Activated CD4-positive, alpha-beta T cell treated with anti-CD3 and anti-CD28 coated beads, Interleukin-2, amount 50 U/mL, for 48 hours (primary cell): ENCODE measurements at regions not wholly inside any gene's neighbourhood (a gene's known extent, or its start where the extent isn't known, plus 50 kb on each side); places are given as distances from the start of the nearest gene placed in this dataset.

Experiments
- DNase-seq, 2 experiments: peaks; one replicate each; pipeline ENCODE4 v3.0.0-alpha.2; 2020

DNA sequence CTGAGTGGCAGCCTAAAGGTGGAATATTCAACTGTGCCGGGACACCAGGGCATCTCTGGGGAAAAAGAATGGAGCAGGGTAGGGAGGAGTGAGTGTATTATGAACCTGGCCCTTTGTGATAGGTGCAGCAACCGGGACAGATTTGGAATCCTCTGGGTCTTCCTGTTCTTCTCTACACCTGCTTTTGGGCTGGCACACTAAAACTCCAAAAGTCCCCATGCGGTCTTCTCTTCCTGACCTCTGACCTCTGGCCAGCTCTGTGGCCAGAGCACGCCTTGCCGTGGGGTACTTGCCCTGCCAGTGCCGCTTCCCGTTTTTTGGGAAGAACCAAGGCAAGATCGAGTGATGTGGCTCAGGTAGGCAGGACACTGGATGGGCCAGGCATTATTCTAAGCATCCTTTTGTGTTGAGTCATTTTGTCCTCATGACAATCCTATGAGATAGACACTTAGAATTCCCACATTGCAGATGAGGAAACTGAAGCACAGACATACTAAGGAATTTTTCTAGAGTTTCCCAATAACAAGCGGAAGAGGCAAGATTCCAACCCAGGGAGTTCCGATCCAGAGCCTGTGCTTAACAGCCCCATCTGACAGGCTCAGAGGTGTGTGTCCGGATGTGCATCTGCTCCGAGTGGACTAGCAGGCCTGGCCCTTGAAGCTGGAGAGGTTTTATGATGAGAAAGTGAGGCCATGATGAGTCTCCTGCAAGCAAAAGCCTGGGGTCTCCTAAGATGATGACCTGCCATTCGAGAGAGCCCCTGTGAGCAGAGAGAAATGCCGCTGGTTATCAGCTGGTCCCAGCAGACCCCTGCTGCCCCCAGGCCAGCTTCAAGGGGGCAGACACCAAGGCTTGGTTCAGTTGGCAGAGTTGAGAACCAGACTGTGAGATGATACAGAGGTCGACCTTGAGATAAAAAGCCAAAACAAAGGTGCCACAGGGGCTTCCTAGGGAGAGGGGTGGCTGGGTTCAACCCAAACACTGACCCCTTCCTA is 67.9 kb upstream of the ESRRB start:
- DNase-seq: no peak

GRCh38 chr14:76309572-76310162 is 66.3 kb upstream of the ESRRB start:
- DNase-seq: no peak

GRCh38 chr14:76311079-76311758 is 64.7 kb upstream of the ESRRB start:
- no peak for DNase-seq

- DNase-seq: no peak
Measured at GRCh38 chr14:76312821-76313220, 63.1 kb upstream of the ESRRB start.

DNA sequence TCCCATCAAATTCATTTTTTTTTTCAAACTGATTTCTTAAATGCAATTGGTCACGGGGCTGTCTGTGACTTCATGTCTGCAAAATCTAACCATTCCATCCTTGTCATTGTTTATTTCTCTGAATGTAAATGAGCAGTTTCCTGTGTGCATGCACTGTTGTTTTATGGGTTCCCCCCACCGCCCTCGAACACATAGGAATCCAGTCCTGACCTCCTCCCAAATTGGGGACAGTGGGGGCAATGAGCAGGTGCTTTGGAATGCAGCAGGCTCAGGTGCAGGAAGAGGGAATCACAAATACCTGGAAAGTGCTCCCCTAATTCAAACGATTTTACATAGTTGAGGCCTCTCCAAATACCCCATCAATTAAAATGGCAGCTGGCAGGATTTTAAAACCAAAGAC is 62.6 kb upstream of the ESRRB start:
- DNase-seq: no peak

- DNase-seq: no peak
Measured at GRCh38 chr14:76313852-76314251, 62.1 kb upstream of the ESRRB start.

DNA sequence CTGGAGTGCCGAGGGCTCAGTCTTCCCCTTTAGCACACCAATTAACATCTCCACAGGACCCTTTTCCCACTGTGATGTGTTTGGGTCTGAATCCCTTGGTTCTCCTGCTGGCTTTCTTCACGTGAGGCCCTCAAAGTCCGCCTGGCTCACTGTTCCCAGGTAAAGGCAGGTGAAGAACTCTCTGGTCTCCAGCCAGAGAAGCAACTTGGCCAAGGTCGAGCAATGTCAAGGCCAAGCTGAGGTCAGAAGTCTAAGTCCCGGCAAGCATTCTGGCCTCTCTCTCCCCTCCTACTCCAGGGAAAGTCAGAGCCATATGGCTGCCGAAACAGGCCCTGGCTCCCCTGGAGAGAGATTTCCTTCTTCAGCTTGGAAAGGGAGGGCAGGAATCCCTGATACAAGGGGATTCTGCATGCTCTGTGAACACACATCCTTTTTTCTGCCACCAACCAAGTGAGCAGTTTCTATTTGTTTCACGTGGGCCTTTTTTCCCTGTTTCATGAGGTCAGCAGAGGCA is 61.4 kb upstream of the ESRRB start:
- no peak for DNase-seq

DNA sequence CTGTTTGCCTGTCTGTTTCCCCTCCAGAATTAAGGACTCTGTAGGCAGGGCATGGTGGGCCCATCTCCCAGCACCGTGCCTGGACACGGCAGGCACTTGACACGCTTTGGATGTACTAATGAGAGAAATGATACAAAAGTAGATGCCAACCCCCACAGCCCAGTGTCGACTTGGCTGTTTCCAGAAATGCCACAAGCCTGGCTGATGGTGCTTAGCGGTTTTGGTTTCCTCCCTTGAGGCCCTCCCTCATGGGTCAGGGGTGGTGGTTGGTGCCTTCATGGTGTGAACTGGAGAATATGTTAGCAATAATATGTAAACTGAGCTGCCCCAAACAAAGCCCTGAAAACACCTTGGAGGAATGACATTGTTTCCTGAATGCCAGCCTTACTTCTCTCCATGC is 55.5 kb upstream of the ESRRB start:
- DNase-seq: no peak

GRCh38 chr14:76320975-76321374 is 55.0 kb upstream of the ESRRB start:
- DNase-seq: no peak

DNA sequence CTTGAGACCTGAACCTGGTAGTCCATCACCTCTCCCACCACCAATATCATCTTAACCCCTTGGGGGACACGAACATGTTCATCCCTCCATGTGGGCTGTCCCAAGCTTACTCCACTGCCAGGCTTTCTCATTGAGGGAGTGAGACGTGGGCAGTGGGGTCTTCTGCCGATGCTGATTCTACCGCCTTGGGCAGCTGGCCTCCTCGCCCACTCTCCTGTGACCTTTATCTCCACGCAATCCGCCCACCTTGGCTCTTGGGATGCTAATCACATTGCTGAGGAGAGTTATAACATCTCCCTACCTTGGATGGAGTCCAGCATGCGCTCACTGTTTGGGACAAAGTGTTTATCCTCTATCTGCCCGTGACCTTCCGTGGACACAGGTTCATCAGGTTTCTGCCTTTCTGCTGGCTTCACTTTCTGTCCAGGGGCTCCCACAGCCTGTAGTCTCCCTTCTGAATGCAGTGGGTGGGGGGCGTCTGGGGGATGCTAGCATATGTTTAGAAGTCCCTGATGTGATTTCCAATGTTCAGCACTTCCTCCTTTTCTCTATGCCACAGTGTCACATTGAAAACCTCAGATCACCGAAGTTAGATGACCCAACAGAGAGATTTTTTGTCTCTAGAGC is 53.2 kb upstream of the ESRRB start:
- no peak for DNase-seq

GRCh38 chr14:76323331-76324050 is 52.4 kb upstream of the ESRRB start:
- no peak for DNase-seq

DNA sequence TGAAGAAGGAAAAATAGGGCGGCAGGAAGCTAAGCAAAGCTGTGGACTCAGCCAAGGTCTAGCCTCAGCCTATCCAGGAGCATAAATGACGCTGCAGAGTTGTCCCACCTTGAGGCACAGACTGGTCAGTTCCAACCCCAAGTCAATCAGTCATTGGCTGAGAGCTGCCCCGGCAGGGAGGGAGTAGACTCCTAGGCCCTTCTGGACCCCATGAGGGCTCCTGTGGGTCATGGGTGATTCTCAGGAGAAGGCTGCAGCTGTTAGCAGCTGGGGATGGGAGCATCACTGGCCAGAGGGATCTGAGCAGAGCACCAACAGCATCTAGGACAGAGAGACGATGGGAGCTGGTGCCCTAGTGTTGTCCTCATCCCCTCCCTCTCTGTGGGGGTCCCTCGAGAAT is 51.8 kb upstream of the ESRRB start:
- no peak for DNase-seq
